ENCODE measurements at regions not wholly inside any gene's neighbourhood (a gene's known extent, or its start where the extent isn't known, plus 50 kb on each side); places are given as distances from the start of the nearest gene placed in this dataset.

GRCh38 chr5:97405941-97406340, 222.9 kb upstream of the RIOK2 start:
- Mint-ChIP-seq H3K4me1 (no peaks in the 10 kb centered on the region), H3K27ac (no peak overlapping the region), H3K36me3 (no peaks in the 10 kb centered on the region), H3K9me3 (peaks cover 0 to 2% of the 10 kb centered on the region in 2 donors), H3K27me3 (ENCODE audit: low read depth in 2 of 2) (no peaks in the 10 kb centered on the region), H3K4me3 (no peak overlapping the region)
- intact Hi-C loops (cut with micrococcal nuclease), result no loop called here
- 96% methylated on average over 9 of the region's 9 CpGs for WGBS (ENCODE audit: insufficient coverage)
- no peaks in the 10 kb centered on the region for H3K27me3 ChIP-seq (ENCODE audit: control insufficient read depth, insufficient read depth, low read length)
- H3K9me3 ChIP-seq (ENCODE audit: control insufficient read depth, insufficient read depth, low read length), result no peaks in the 10 kb centered on the region
- H3K27ac ChIP-seq (ENCODE audit: low read length), result no peak overlapping the region
- no peak for ATAC-seq
- no peak for TF ChIP-seq CTCF (IDR thresholded peaks at IDR 0.05)
- DNase-seq, result no peak
- H3K4me3 ChIP-seq (ENCODE audit: low read length), result no peak overlapping the region
- H3K36me3 ChIP-seq (ENCODE audit: control insufficient read depth, insufficient read depth, low read length), result no peaks in the 10 kb centered on the region
- H3K4me1 ChIP-seq (ENCODE audit: control insufficient read depth, insufficient read depth, low read length), result no peaks in the 10 kb centered on the region

- H3K9me3 ChIP-seq (ENCODE audit: control insufficient read depth, insufficient read depth, low read length), result no peaks in the 10 kb centered on the region
- H3K4me1 ChIP-seq (ENCODE audit: control insufficient read depth, insufficient read depth, low read length), result no peaks in the 10 kb centered on the region
- Mint-ChIP-seq H3K27ac (no peak overlapping the region), H3K36me3 (no peaks in the 10 kb centered on the region), H3K4me1 (no peaks in the 10 kb centered on the region), H3K4me3 (no peak overlapping the region), H3K9me3 (peaks cover 0 to 2% of the 10 kb centered on the region in 2 donors), H3K27me3 (ENCODE audit: low read depth in 2 of 2) (no peaks in the 10 kb centered on the region)
- no peak overlapping the region for H3K4me3 ChIP-seq (ENCODE audit: low read length)
- no peak for DNase-seq
- intact Hi-C loops (cut with micrococcal nuclease), result no loop called here
- TF ChIP-seq CTCF (IDR thresholded peaks at IDR 0.05), result no peak
- H3K27ac ChIP-seq (ENCODE audit: low read length), result no peak overlapping the region
- no peaks in the 10 kb centered on the region for H3K36me3 ChIP-seq (ENCODE audit: control insufficient read depth, insufficient read depth, low read length)
- no peaks in the 10 kb centered on the region for H3K27me3 ChIP-seq (ENCODE audit: control insufficient read depth, insufficient read depth, low read length)
- no peak for ATAC-seq
- WGBS (ENCODE audit: insufficient coverage), result 95% methylated on average over 42 of the region's 42 CpGs
Observed at GRCh38 chr5:97406946-97407676, 224.1 kb upstream of the RIOK2 start.

GRCh38 chr5:97408331-97408730, 225.3 kb upstream of the RIOK2 start:
- Histone ChIP-seq H3K27ac (ENCODE audit: low read length) (no peak overlapping the region), H3K36me3 (ENCODE audit: control insufficient read depth, insufficient read depth, low read length) (no peaks in the 10 kb centered on the region), H3K4me3 (ENCODE audit: low read length) (no peak overlapping the region), H3K27me3 (ENCODE audit: control insufficient read depth, insufficient read depth, low read length) (no peaks in the 10 kb centered on the region), H3K4me1 (ENCODE audit: control insufficient read depth, insufficient read depth, low read length) (no peaks in the 10 kb centered on the region), H3K9me3 (ENCODE audit: control insufficient read depth, insufficient read depth, low read length) (no peaks in the 10 kb centered on the region)
- H3K27me3 Mint-ChIP-seq (ENCODE audit: low read depth in 2 of 2), result no peaks in the 10 kb centered on the region
- DNase-seq (no peak), ATAC-seq (no peak)
- TF ChIP-seq CTCF (IDR thresholded peaks at IDR 0.05), result no peak
- H3K27ac Mint-ChIP-seq, result no peak overlapping the region
- intact Hi-C loops (cut with micrococcal nuclease), result no loop called here
- H3K36me3 Mint-ChIP-seq, result no peaks in the 10 kb centered on the region
- 72% methylated on average over 8 of the region's 9 CpGs for WGBS (ENCODE audit: insufficient coverage)
- peaks cover 0 to 2% of the 10 kb centered on the region in 2 donors for H3K9me3 Mint-ChIP-seq
- H3K4me3 Mint-ChIP-seq, result no peak overlapping the region
- no peaks in the 10 kb centered on the region for H3K4me1 Mint-ChIP-seq

- no peaks in the 10 kb centered on the region for H3K27me3 Mint-ChIP-seq (ENCODE audit: low read depth in 2 of 2)
- no peak for ATAC-seq
- no peaks in the 10 kb centered on the region for H3K36me3 Mint-ChIP-seq
Observed at GRCh38 chr5:97412959-97413358, 229.9 kb upstream of the RIOK2 start.

More at GRCh38 chr5:97412959-97413358, 229.9 kb upstream of the RIOK2 start:
- H3K4me1 ChIP-seq (ENCODE audit: control insufficient read depth, insufficient read depth, low read length), result no peaks in the 10 kb centered on the region
- no peak overlapping the region for H3K27ac Mint-ChIP-seq
- no peak overlapping the region for H3K4me3 Mint-ChIP-seq
- no CpG with 5 or more reads among the region's 2 CpGs for WGBS (ENCODE audit: insufficient coverage)
- H3K4me1 Mint-ChIP-seq, result no peaks in the 10 kb centered on the region
- TF ChIP-seq CTCF (IDR thresholded peaks at IDR 0.05), result no peak
- no peaks in the 10 kb centered on the region for H3K9me3 ChIP-seq (ENCODE audit: control insufficient read depth, insufficient read depth, low read length)
- H3K27ac ChIP-seq (ENCODE audit: low read length), result no peak overlapping the region
- H3K27me3 ChIP-seq (ENCODE audit: control insufficient read depth, insufficient read depth, low read length), result no peaks in the 10 kb centered on the region
- intact Hi-C loops (cut with micrococcal nuclease), result no loop called here
- DNase-seq, result no peak
- no peaks in the 10 kb centered on the region for H3K36me3 ChIP-seq (ENCODE audit: control insufficient read depth, insufficient read depth, low read length)
- no peak overlapping the region for H3K4me3 ChIP-seq (ENCODE audit: low read length)
- no peaks in the 10 kb centered on the region for H3K9me3 Mint-ChIP-seq
